ENCODE measurements at regions not wholly inside any gene's neighbourhood (a gene's known extent, or its start where the extent isn't known, plus 50 kb on each side); places are given as distances from the start of the nearest gene placed in this dataset.

DNA sequence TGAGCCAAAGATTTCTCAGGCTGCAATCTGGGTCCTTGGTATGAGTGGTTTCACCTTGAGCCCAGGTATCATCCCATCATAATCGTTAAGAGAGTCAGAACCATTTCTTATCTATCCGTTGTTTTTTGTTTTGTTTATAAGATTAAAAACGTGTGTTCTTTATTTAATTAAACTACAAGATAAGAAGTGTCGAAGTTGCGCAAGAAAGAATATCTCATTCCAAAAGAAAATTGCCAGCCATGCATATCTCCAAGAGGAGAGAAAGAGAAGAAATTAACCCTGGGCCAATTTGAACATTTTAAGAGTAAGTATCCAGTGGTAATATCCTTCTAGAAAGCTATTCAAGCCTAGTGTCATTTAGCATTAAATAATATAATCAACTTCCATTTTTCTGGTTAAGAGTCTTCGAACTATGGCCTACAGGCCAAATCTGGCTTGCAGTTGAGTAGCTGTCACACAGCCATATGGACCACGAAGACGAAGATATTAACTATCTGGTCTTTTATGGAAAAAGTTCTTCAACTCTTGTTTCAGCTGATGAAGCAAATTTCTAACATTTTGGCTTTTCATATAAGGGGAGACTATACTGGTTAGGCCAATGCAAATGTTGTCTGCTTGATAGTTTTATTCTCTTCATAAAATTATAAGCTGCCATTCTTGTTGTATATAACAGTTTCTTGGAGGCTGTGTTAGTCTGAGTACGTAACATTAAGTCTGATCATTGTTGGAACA is 576.4 kb downstream of the REEP3 start:
- Histone ChIP-seq H3K9ac (ENCODE audit: low read length) (no peak overlapping the region), H3K4me1 (ENCODE audit: control insufficient read depth, insufficient read depth, low read length) (no peaks in the 10 kb centered on the region), H3K27me3 (ENCODE audit: control insufficient read depth, insufficient read depth, low read length) (no peaks in the 10 kb centered on the region), H3K4me3 (ENCODE audit: low read length) (no peak overlapping the region), H3K27ac (ENCODE audit: low read depth, low read length) (no peak overlapping the region), H3K36me3 (ENCODE audit: control insufficient read depth, insufficient read depth, low read length) (no peaks in the 10 kb centered on the region)

DNA sequence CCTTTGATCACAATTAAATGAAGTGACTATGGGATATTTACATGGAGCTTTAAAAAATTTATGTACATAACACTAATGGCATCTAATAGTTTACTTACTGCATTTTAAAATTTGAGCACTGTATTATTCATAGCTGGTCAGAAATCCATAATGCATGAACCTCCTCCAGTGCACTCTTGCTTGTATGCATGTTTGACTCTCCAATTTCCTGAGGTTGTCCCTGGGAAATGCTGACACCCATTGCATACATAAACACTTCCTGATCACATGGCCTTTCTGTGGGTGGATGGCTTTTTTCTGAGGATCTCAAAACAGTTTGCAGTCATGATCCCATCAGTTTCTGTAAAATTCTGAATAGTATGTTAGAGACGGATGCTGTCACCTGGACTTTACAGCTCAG is 577.8 kb downstream of the REEP3 start:
- no peak overlapping the region for H3K9ac ChIP-seq (ENCODE audit: low read length)
- no peaks in the 10 kb centered on the region for H3K27me3 ChIP-seq (ENCODE audit: control insufficient read depth, insufficient read depth, low read length)
- H3K4me1 ChIP-seq (ENCODE audit: control insufficient read depth, insufficient read depth, low read length), result no peaks in the 10 kb centered on the region
- no peak overlapping the region for H3K27ac ChIP-seq (ENCODE audit: low read depth, low read length)
- no peaks in the 10 kb centered on the region for H3K36me3 ChIP-seq (ENCODE audit: control insufficient read depth, insufficient read depth, low read length)
- H3K4me3 ChIP-seq (ENCODE audit: low read length), result no peak overlapping the region

DNA sequence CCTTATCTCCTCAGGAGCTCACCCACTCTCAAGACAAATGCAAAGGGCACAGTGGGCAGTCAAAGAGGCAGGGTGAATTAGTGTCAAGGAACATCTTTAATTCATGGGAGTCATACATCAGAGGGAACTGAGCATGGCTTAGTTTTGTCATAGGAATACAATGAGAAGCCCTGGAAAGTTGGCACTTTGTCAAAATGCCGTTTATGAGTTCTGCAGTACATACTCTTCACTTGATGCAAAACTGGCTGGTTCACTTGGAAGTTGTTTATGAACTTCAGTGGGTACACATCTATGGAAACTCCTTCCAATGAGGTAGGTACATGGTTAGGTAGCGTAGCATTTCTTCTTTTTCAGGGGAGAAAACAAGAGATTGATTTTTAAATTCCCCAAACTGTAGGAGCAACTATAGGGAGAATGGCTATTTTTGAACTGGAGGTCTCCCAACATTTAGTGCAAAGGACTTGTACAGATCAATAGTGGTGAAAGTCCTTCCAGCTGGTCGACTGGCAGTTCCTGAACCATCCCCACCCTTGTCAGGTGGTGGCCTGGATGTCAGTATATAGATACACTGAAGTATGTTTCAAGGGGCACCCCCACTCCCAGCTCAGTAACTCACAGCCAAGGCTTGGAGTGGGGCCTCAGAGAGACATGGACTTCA is 580.5 kb downstream of the REEP3 start:
- no peak overlapping the region for H3K9ac ChIP-seq (ENCODE audit: low read length)
- H3K27ac ChIP-seq (ENCODE audit: low read depth, low read length), result no peak overlapping the region
- no peak overlapping the region for H3K4me3 ChIP-seq (ENCODE audit: low read length)
- H3K36me3 ChIP-seq (ENCODE audit: control insufficient read depth, insufficient read depth, low read length), result no peaks in the 10 kb centered on the region
- no peaks in the 10 kb centered on the region for H3K27me3 ChIP-seq (ENCODE audit: control insufficient read depth, insufficient read depth, low read length)
- H3K4me1 ChIP-seq (ENCODE audit: control insufficient read depth, insufficient read depth, low read length), result no peaks in the 10 kb centered on the region

DNA sequence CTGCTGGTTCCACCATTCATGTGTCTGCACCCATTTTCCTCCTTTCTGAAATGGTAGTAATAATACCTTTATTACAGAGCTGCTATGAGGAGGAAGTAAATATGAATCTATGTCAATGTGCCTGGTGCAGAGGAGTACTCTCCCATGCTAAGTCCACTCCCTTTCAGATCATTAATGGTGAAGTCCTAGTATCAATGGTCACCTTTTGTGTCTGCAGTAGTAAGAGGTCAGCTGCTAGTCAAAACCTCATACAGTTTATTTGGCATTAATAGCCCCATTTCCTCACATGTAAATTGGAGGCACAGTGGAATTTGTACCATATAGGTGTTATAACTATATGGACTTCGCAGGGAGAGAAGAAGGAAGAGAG is 581.0 kb downstream of the REEP3 start:
- no peak overlapping the region for H3K9ac ChIP-seq (ENCODE audit: low read length)
- H3K4me3 ChIP-seq (ENCODE audit: low read length), result no peak overlapping the region
- H3K27me3 ChIP-seq (ENCODE audit: control insufficient read depth, insufficient read depth, low read length), result no peaks in the 10 kb centered on the region
- H3K4me1 ChIP-seq (ENCODE audit: control insufficient read depth, insufficient read depth, low read length), result no peaks in the 10 kb centered on the region
- H3K36me3 ChIP-seq (ENCODE audit: control insufficient read depth, insufficient read depth, low read length), result no peaks in the 10 kb centered on the region
- no peak overlapping the region for H3K27ac ChIP-seq (ENCODE audit: low read depth, low read length)

DNA sequence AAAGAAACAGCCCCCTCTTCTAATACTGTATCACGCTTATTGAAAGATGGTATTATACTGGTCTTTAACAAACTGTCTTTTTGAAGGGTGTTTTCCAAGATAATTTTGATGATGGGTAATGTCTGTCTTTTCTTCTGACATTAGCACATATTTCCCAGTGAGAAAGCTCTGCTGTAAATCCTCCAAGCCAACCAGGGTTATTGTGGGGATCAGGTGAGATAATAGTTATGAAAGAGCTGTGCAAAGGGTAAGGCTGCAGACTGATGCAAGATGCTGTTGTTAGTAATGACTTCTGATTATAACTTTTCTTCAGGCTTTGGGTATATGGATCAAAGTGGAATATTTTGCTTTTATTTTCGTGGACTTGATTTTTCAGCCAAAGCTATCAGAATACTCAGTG is 581.7 kb downstream of the REEP3 start:
- Histone ChIP-seq H3K9ac (ENCODE audit: low read length) (no peak overlapping the region), H3K4me3 (ENCODE audit: low read length) (no peak overlapping the region), H3K27me3 (ENCODE audit: control insufficient read depth, insufficient read depth, low read length) (no peaks in the 10 kb centered on the region), H3K27ac (ENCODE audit: low read depth, low read length) (no peak overlapping the region), H3K36me3 (ENCODE audit: control insufficient read depth, insufficient read depth, low read length) (no peaks in the 10 kb centered on the region), H3K4me1 (ENCODE audit: control insufficient read depth, insufficient read depth, low read length) (no peaks in the 10 kb centered on the region)

DNA sequence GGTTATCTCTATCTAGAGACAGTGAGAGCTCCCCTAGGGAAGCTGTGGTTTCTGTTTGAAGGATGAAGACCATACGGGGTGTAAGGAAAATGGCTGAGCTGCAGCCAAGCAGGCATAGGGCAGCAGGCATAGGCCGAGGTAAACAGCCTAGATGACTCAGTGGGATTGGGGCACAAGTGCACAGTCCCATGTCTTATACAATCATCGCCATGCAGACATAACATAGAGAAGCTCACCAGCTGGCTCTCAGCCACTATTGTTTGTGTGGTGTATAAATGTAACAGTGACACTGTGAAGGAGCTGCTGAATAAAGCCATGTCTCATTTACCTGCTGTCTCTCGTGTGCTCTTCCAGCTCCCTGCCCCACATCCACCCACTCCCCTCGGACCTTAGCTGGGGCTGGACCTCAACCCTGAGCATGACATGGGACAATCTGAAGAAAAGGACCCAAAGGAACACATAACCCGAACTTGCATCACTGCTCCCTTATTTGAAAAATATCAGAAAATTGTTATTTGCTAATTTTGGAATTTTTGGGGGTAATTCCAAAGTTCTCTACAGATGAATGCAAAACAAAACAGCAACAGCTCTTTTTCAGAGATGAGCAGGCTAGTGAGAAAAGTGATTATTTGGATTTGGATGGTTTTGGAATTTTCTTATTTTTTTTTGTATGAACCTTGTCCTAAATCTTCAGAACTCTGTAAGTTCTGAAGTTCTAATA is 582.7 kb downstream of the REEP3 start:
- Histone ChIP-seq H3K27me3 (ENCODE audit: control insufficient read depth, insufficient read depth, low read length) (no peaks in the 10 kb centered on the region), H3K36me3 (ENCODE audit: control insufficient read depth, insufficient read depth, low read length) (no peaks in the 10 kb centered on the region), H3K4me1 (ENCODE audit: control insufficient read depth, insufficient read depth, low read length) (no peaks in the 10 kb centered on the region), H3K4me3 (ENCODE audit: low read length) (no peak overlapping the region), H3K9ac (ENCODE audit: low read length) (no peak overlapping the region), H3K27ac (ENCODE audit: low read depth, low read length) (no peak overlapping the region)

DNA sequence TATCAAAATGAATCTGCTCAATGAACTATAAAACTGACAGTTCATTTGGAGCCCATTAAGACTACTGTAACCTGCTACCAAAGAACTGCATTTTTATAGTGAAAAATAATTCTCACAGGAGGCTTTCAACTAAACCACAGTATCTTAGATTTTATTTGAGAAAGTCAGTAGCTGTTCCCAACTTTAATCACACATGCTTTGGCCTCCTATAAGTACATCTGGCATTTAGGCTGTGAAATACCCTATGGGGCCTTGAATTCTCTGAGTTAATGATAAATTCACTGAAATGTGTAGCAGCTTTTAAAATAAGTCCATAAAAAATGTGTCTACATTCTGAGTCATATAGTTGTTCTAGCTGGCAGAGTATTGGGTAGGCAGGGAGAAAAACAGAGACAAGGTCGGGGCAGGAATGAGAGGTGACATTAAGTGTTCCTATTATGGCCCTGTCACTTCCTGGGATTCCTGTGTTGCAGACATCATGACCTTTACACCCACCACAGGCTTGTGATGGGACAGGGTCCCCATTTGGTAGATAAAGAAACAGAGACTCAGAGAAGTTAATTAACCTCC is 588.8 kb downstream of the REEP3 start:
- no peak overlapping the region for H3K9ac ChIP-seq (ENCODE audit: low read length)
- H3K4me3 ChIP-seq (ENCODE audit: low read length), result no peak overlapping the region
- H3K36me3 ChIP-seq (ENCODE audit: control insufficient read depth, insufficient read depth, low read length), result no peaks in the 10 kb centered on the region
- no peaks in the 10 kb centered on the region for H3K4me1 ChIP-seq (ENCODE audit: control insufficient read depth, insufficient read depth, low read length)
- no peak overlapping the region for H3K27ac ChIP-seq (ENCODE audit: low read depth, low read length)
- H3K27me3 ChIP-seq (ENCODE audit: control insufficient read depth, insufficient read depth, low read length), result no peaks in the 10 kb centered on the region

DNA sequence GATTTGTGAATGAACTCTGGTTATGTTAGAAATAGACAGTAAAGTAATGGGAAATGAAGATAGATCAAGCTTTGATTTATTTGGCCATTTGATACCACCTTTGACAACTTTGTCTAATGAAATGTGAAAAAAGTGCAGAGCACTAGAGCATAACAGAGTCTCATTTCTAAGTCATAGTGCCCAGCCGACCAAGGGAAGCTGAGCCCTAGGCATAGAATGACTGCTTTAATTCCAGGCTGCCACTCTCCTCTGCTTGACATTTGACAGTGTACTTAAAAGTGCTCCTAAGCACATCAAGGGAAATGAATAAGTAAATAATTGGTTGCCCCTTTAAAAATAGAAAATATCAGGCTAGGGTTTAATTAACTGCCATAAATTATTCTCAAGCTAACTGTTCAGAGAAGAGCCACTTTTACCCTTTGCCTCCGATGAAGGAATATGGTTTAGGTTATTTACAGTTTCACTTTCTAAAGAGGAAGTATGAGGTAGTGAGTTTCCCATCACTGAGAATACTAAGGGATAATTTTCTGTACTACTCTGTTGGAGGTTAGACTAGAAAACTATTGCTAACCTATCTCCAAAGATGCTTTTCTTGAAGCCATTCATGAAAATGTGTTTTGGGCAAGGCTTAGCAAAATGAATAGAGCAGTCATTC is 591.6 kb downstream of the REEP3 start:
- Histone ChIP-seq H3K4me3 (ENCODE audit: low read length) (no peak overlapping the region), H3K9ac (ENCODE audit: low read length) (no peak overlapping the region), H3K27ac (ENCODE audit: low read depth, low read length) (no peak overlapping the region), H3K27me3 (ENCODE audit: control insufficient read depth, insufficient read depth, low read length) (no peaks in the 10 kb centered on the region), H3K4me1 (ENCODE audit: control insufficient read depth, insufficient read depth, low read length) (no peaks in the 10 kb centered on the region), H3K36me3 (ENCODE audit: control insufficient read depth, insufficient read depth, low read length) (no peaks in the 10 kb centered on the region)

DNA sequence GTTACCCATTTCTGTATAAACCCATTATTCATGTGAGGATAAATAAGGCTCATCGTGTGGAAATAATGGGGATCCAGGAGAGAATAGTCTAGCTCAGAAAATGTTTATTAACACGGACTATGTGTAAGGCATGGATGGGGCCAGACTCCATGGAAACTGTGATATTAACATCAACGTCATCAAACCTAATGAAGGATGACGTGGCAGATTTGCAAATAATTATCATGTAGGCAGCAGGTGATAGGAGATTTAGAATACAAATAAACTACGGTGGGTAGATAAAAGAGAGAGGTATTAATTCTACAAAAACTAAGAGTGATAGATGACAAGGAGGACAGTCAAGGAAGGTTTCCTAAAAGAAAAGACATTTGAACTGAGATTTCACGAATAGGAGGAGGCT is 592.2 kb downstream of the REEP3 start:
- H3K4me1 ChIP-seq (ENCODE audit: control insufficient read depth, insufficient read depth, low read length), result no peaks in the 10 kb centered on the region
- no peaks in the 10 kb centered on the region for H3K36me3 ChIP-seq (ENCODE audit: control insufficient read depth, insufficient read depth, low read length)
- no peak overlapping the region for H3K9ac ChIP-seq (ENCODE audit: low read length)
- H3K27me3 ChIP-seq (ENCODE audit: control insufficient read depth, insufficient read depth, low read length), result no peaks in the 10 kb centered on the region
- no peak overlapping the region for H3K27ac ChIP-seq (ENCODE audit: low read depth, low read length)
- no peak overlapping the region for H3K4me3 ChIP-seq (ENCODE audit: low read length)

DNA sequence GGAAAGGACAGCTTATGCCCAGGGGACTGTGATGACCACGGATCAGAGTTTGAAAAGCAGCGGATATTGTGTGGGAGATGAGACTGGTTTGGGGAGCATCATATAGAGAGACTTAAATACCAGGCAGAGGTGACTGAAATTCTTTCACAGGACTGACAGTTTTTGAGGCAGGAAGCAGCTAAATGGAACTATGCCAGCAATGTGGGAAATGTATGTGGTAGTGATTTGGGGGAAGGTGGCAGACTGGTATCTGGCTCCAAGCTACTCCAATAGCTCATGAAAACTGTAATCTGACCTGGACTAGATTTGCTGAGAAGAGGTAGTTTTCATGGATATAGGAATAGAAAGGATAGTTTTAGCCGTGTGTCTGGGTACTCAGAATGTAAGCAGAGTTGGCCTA is 592.6 kb downstream of the REEP3 start:
- Histone ChIP-seq H3K4me3 (ENCODE audit: low read length) (no peak overlapping the region), H3K36me3 (ENCODE audit: control insufficient read depth, insufficient read depth, low read length) (no peaks in the 10 kb centered on the region), H3K27me3 (ENCODE audit: control insufficient read depth, insufficient read depth, low read length) (no peaks in the 10 kb centered on the region), H3K4me1 (ENCODE audit: control insufficient read depth, insufficient read depth, low read length) (no peaks in the 10 kb centered on the region), H3K9ac (ENCODE audit: low read length) (no peak overlapping the region), H3K27ac (ENCODE audit: low read depth, low read length) (no peak overlapping the region)

DNA sequence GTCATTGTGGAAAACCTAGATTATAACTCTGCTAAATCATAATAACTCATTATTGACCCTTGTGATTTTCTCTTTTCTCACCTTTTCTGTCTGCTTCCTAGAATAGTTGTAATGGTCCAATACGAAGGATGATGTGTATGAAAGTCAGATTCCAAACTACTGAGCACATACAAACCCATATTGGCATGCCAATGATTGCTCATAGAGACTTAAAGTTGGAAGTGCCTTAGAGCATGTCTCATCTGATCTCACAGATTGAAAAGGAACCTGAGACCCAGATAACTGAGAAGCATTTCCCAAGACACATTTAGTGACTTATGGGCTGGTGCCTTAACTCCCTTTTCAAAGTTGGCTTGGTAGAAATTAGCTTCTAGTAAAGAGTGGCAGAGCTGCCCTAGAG is 594.3 kb downstream of the REEP3 start:
- Histone ChIP-seq H3K27ac (ENCODE audit: low read depth, low read length) (no peak overlapping the region), H3K9ac (ENCODE audit: low read length) (no peak overlapping the region), H3K4me3 (ENCODE audit: low read length) (no peak overlapping the region), H3K4me1 (ENCODE audit: control insufficient read depth, insufficient read depth, low read length) (no peaks in the 10 kb centered on the region), H3K36me3 (ENCODE audit: control insufficient read depth, insufficient read depth, low read length) (no peaks in the 10 kb centered on the region), H3K27me3 (ENCODE audit: control insufficient read depth, insufficient read depth, low read length) (no peaks in the 10 kb centered on the region)

DNA sequence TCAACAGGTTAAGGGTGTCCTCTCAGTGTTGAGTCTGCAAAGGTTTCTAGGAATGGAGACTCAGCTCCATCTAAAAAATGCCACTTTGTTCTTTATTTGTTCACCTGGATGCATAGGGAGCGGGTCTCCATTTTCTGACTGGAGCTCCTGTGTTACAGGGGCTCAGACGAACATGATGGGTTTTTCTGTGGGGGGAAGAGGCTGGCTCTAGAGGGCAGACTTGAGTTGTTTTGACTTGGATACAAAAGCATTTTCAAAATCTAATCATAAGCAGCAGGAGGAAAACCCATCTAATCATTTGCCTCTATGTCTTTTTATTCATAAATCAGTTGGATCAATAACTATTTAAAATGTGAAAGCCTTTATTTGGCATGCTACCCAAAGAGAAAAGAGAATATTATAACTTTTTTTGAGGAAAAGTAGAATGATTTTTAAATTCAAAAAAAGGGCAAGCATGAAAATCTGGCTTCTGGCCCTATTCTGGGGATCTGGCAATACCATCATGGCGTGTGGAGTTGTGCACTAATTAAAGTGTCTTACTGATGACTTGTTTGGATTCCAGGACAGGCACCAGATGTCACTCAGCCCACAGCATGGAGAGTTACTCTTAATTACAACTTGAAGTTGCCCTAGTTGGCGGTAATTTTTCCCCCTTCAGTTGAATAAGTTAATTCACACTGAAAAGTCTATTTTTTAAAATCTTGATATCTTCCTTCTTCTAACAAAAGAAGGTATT is 594.9 kb downstream of the REEP3 start:
- H3K36me3 ChIP-seq (ENCODE audit: control insufficient read depth, insufficient read depth, low read length), result no peaks in the 10 kb centered on the region
- H3K4me1 ChIP-seq (ENCODE audit: control insufficient read depth, insufficient read depth, low read length), result no peaks in the 10 kb centered on the region
- H3K27me3 ChIP-seq (ENCODE audit: control insufficient read depth, insufficient read depth, low read length), result no peaks in the 10 kb centered on the region
- H3K4me3 ChIP-seq (ENCODE audit: low read length), result no peak overlapping the region
- no peak overlapping the region for H3K27ac ChIP-seq (ENCODE audit: low read depth, low read length)
- no peak overlapping the region for H3K9ac ChIP-seq (ENCODE audit: low read length)
